ENCODE measurements at regions not wholly inside any gene's neighbourhood (a gene's known extent, or its start where the extent isn't known, plus 50 kb on each side); places are given as distances from the start of the nearest gene placed in this dataset.

GRCh38 chr17:30584810-30585209, 107.6 kb downstream of the GOSR1 start:
- TF ChIP-seq, protein P1, sequence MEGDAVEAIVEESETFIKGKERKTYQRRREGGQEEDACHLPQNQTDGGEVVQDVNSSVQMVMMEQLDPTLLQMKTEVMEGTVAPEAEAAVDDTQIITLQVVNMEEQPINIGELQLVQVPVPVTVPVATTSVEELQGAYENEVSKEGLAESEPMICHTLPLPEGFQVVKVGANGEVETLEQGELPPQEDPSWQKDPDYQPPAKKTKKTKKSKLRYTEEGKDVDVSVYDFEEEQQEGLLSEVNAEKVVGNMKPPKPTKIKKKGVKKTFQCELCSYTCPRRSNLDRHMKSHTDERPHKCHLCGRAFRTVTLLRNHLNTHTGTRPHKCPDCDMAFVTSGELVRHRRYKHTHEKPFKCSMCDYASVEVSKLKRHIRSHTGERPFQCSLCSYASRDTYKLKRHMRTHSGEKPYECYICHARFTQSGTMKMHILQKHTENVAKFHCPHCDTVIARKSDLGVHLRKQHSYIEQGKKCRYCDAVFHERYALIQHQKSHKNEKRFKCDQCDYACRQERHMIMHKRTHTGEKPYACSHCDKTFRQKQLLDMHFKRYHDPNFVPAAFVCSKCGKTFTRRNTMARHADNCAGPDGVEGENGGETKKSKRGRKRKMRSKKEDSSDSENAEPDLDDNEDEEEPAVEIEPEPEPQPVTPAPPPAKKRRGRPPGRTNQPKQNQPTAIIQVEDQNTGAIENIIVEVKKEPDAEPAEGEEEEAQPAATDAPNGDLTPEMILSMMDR (IDR thresholded peaks at IDR 0.05), result no peak
- no peak for TF ChIP-seq POLR2A (IDR thresholded peaks at IDR 0.05)

Data from lower leg skin (tissue), 3 donors.